ENCODE measurements at regions not wholly inside any gene's neighbourhood (a gene's known extent, or its start where the extent isn't known, plus 50 kb on each side); places are given as distances from the start of the nearest gene placed in this dataset.

GRCh38 chr5:30100148-30100713 lies 1093.3 kb upstream of the CDH6 start:
- Histone ChIP-seq H3K4ac (ENCODE audit: low read depth, low read length) (no peak overlapping the region), H3K18ac (ENCODE audit: low read length) (no peak overlapping the region), H3K9ac (ENCODE audit: low read length) (no peak overlapping the region), H4K12ac (ENCODE audit: low read depth, low read length) (no peak overlapping the region), H3K4me1 (ENCODE audit: control insufficient read depth in 1 of 2, insufficient read depth in 2 of 2, low read length in 2 of 2) (no peaks in the 10 kb centered on the region), H2BK5ac (ENCODE audit: low read depth, low read length, poor library complexity) (no peak overlapping the region), H3K27ac (ENCODE audit: low read depth, low read length) (no peak overlapping the region), H4K8ac (ENCODE audit: low read depth, low read length) (no peak overlapping the region), H3K14ac (ENCODE audit: low read length) (no peak overlapping the region), H3K4me3 (ENCODE audit: low read depth, low read length) (no peak overlapping the region), H3K27me3 (ENCODE audit: insufficient read depth, low read length) (no peaks in the 10 kb centered on the region), H3K4me2 (ENCODE audit: low read length) (no peak overlapping the region), H3K79me1 (ENCODE audit: low read length) (no peaks in the 10 kb centered on the region), H4K91ac (ENCODE audit: low read depth, low read length) (no peak overlapping the region), H3K23ac (ENCODE audit: low read length) (no peak overlapping the region), H2BK120ac (ENCODE audit: insufficient read depth, low read length, poor library complexity) (no peak overlapping the region), H3K36me3 (ENCODE audit: control insufficient read depth in 1 of 2, insufficient read depth in 2 of 2, low read length in 2 of 2) (no peaks in the 10 kb centered on the region), H2AFZ (ENCODE audit: insufficient read depth, low read length, poor library complexity) (no peak overlapping the region), H3K9me3 (ENCODE audit: insufficient read depth, low read depth, low read length) (no peaks in the 10 kb centered on the region), H3K79me2 (ENCODE audit: control insufficient read depth, insufficient read depth, low read length, poor library complexity) (no peaks in the 10 kb centered on the region), H2AK5ac (ENCODE audit: low read length) (no peak overlapping the region), H2BK12ac (ENCODE audit: low read length) (no peak overlapping the region)
- DNase-seq: no peak
- no CpG with 5 or more reads among the region's 5 CpGs for WGBS (ENCODE audit: extremely low coverage, insufficient coverage, insufficient read length)

DNA sequence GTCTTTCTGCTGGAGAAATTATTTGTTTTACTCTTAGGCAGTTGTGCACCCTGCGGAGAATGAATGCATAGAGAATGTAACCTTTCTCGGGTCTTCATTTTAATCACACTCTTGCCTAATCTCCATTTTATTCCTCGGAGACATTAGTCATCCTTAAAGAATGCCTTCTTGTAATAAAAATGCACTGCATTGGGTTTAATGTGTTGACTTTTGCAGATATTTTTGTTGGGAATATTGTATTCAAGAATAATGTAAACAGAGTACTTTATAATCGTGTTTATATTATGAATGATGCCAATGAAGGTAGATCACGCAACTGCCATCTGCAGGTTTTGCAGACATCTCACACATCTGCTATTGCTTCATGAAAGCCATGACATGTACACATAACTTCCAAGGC lies 1093.9 kb upstream of the CDH6 start:
- no peaks in the 10 kb centered on the region for H3K9me3 ChIP-seq (ENCODE audit: insufficient read depth, low read depth, low read length)
- H3K18ac ChIP-seq (ENCODE audit: low read length): no peak overlapping the region
- H3K79me1 ChIP-seq (ENCODE audit: low read length): no peaks in the 10 kb centered on the region
- H2AFZ ChIP-seq (ENCODE audit: insufficient read depth, low read length, poor library complexity): no peak overlapping the region
- H2BK12ac ChIP-seq (ENCODE audit: low read length): no peak overlapping the region
- H3K4me3 ChIP-seq (ENCODE audit: low read depth, low read length): no peak overlapping the region
- no peak overlapping the region for H2BK120ac ChIP-seq (ENCODE audit: insufficient read depth, low read length, poor library complexity)
- H3K36me3 ChIP-seq (ENCODE audit: control insufficient read depth in 1 of 2, insufficient read depth in 2 of 2, low read length in 2 of 2): no peaks in the 10 kb centered on the region
- no peaks in the 10 kb centered on the region for H3K4me1 ChIP-seq (ENCODE audit: control insufficient read depth in 1 of 2, insufficient read depth in 2 of 2, low read length in 2 of 2)
- H3K27me3 ChIP-seq (ENCODE audit: insufficient read depth, low read length): no peaks in the 10 kb centered on the region
- no peak overlapping the region for H2BK5ac ChIP-seq (ENCODE audit: low read depth, low read length, poor library complexity)
- H3K4ac ChIP-seq (ENCODE audit: low read depth, low read length): no peak overlapping the region
- no peak overlapping the region for H3K9ac ChIP-seq (ENCODE audit: low read length)
- no peak overlapping the region for H4K91ac ChIP-seq (ENCODE audit: low read depth, low read length)
- H3K23ac ChIP-seq (ENCODE audit: low read length): no peak overlapping the region
- no peak overlapping the region for H4K8ac ChIP-seq (ENCODE audit: low read depth, low read length)
- no CpG with 5 or more reads among the region's 5 CpGs for WGBS (ENCODE audit: extremely low coverage, insufficient coverage, insufficient read length)
- no peak for DNase-seq
- H2AK5ac ChIP-seq (ENCODE audit: low read length): no peak overlapping the region
- H3K79me2 ChIP-seq (ENCODE audit: control insufficient read depth, insufficient read depth, low read length, poor library complexity): no peaks in the 10 kb centered on the region
- no peak overlapping the region for H3K27ac ChIP-seq (ENCODE audit: low read depth, low read length)
- no peak overlapping the region for H3K14ac ChIP-seq (ENCODE audit: low read length)
- no peak overlapping the region for H4K12ac ChIP-seq (ENCODE audit: low read depth, low read length)
- no peak overlapping the region for H3K4me2 ChIP-seq (ENCODE audit: low read length)

DNA sequence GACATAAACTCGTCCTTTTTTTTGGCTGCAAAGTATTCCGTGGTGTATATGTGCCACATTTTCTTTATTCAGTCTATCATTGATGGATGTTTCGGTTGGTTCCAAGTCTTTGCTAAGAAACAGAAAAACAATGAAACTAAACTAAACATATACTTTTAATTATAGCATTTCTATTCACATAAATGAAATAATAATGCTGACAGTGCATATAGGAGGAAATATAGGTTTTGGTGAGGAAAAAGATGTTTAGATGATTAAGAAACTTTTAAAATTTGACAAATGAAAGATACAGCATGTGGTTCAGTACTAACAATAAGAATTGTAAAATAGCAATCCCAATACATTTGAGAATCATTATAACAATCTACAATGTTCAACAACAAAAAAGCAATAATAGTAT lies 1094.5 kb upstream of the CDH6 start:
- Histone ChIP-seq H3K27ac (ENCODE audit: low read depth, low read length) (no peak overlapping the region), H3K79me1 (ENCODE audit: low read length) (no peaks in the 10 kb centered on the region), H3K27me3 (ENCODE audit: insufficient read depth, low read length) (no peaks in the 10 kb centered on the region), H3K4ac (ENCODE audit: low read depth, low read length) (no peak overlapping the region), H2AFZ (ENCODE audit: insufficient read depth, low read length, poor library complexity) (no peak overlapping the region), H2BK12ac (ENCODE audit: low read length) (no peak overlapping the region), H3K36me3 (ENCODE audit: control insufficient read depth in 1 of 2, insufficient read depth in 2 of 2, low read length in 2 of 2) (no peaks in the 10 kb centered on the region), H2AK5ac (ENCODE audit: low read length) (no peak overlapping the region), H3K18ac (ENCODE audit: low read length) (no peak overlapping the region), H3K9ac (ENCODE audit: low read length) (no peak overlapping the region), H3K4me2 (ENCODE audit: low read length) (no peak overlapping the region), H3K4me1 (ENCODE audit: control insufficient read depth in 1 of 2, insufficient read depth in 2 of 2, low read length in 2 of 2) (no peaks in the 10 kb centered on the region), H3K23ac (ENCODE audit: low read length) (no peak overlapping the region), H3K9me3 (ENCODE audit: insufficient read depth, low read depth, low read length) (no peaks in the 10 kb centered on the region), H3K14ac (ENCODE audit: low read length) (no peak overlapping the region), H4K12ac (ENCODE audit: low read depth, low read length) (no peak overlapping the region), H2BK5ac (ENCODE audit: low read depth, low read length, poor library complexity) (no peak overlapping the region), H2BK120ac (ENCODE audit: insufficient read depth, low read length, poor library complexity) (no peak overlapping the region), H4K8ac (ENCODE audit: low read depth, low read length) (no peak overlapping the region), H3K79me2 (ENCODE audit: control insufficient read depth, insufficient read depth, low read length, poor library complexity) (no peaks in the 10 kb centered on the region), H4K91ac (ENCODE audit: low read depth, low read length) (no peak overlapping the region), H3K4me3 (ENCODE audit: low read depth, low read length) (no peak overlapping the region)
- no peak for DNase-seq
- WGBS (ENCODE audit: extremely low coverage, insufficient coverage, insufficient read length): no CpG with 5 or more reads among the region's 3 CpGs

- H3K4me3 ChIP-seq (ENCODE audit: low read depth, low read length): no peak overlapping the region
- H3K4me1 ChIP-seq (ENCODE audit: control insufficient read depth in 1 of 2, insufficient read depth in 2 of 2, low read length in 2 of 2): no peaks in the 10 kb centered on the region
- no peaks in the 10 kb centered on the region for H3K79me1 ChIP-seq (ENCODE audit: low read length)
- no peak overlapping the region for H4K12ac ChIP-seq (ENCODE audit: low read depth, low read length)
- no peak overlapping the region for H3K18ac ChIP-seq (ENCODE audit: low read length)
- no peaks in the 10 kb centered on the region for H3K9me3 ChIP-seq (ENCODE audit: insufficient read depth, low read depth, low read length)
- no peak overlapping the region for H2BK5ac ChIP-seq (ENCODE audit: low read depth, low read length, poor library complexity)
- H4K8ac ChIP-seq (ENCODE audit: low read depth, low read length): no peak overlapping the region
- H3K14ac ChIP-seq (ENCODE audit: low read length): no peak overlapping the region
- H3K27me3 ChIP-seq (ENCODE audit: insufficient read depth, low read length): no peaks in the 10 kb centered on the region
- no peak overlapping the region for H4K91ac ChIP-seq (ENCODE audit: low read depth, low read length)
- no peak overlapping the region for H3K27ac ChIP-seq (ENCODE audit: low read depth, low read length)
- H2BK12ac ChIP-seq (ENCODE audit: low read length): no peak overlapping the region
- DNase-seq: no peak
- no peak overlapping the region for H2BK120ac ChIP-seq (ENCODE audit: insufficient read depth, low read length, poor library complexity)
- H2AK5ac ChIP-seq (ENCODE audit: low read length): no peak overlapping the region
- H3K4ac ChIP-seq (ENCODE audit: low read depth, low read length): no peak overlapping the region
- H3K9ac ChIP-seq (ENCODE audit: low read length): no peak overlapping the region
- no peak overlapping the region for H3K4me2 ChIP-seq (ENCODE audit: low read length)
- no CpG with 5 or more reads among the region's 1 CpG for WGBS (ENCODE audit: extremely low coverage, insufficient coverage, insufficient read length)
- H2AFZ ChIP-seq (ENCODE audit: insufficient read depth, low read length, poor library complexity): no peak overlapping the region
- H3K79me2 ChIP-seq (ENCODE audit: control insufficient read depth, insufficient read depth, low read length, poor library complexity): no peaks in the 10 kb centered on the region
- no peaks in the 10 kb centered on the region for H3K36me3 ChIP-seq (ENCODE audit: control insufficient read depth in 1 of 2, insufficient read depth in 2 of 2, low read length in 2 of 2)
- H3K23ac ChIP-seq (ENCODE audit: low read length): no peak overlapping the region
These were observed 1100.9 kb upstream of the CDH6 start for GRCh38 chr5:30092548-30092947.
